HG02852 (cell line): ENCODE measurements at regions not wholly inside any gene's neighbourhood (a gene's known extent, or its start where the extent isn't known, plus 50 kb on each side); places are given as distances from the start of the nearest gene placed in this dataset.
"Not testable (repeated sequence)": the region's sequence is repeated elsewhere in the genome, so short reads cannot be mapped to it uniquely, and the experiment has no call there.

Experiments
- ATAC-seq: cut with Tn5 transposase; IDR thresholded peaks from one replicate; pipeline ENCODE4 v1.9.1; 2021; ENCODE audit warnings: mild to moderate bottlenecking, moderate library complexity; ENCODE audit not compliant: unreplicated experiment

- no peak for ATAC-seq
These were observed 128.4 kb upstream of the TMEM164 start for GRCh38 chrX:109874548-109874947.

- ATAC-seq, result no peak
These were observed 127.1 kb upstream of the TMEM164 start for GRCh38 chrX:109875831-109876230.

- no peak for ATAC-seq
These were observed 124.7 kb upstream of the TMEM164 start for GRCh38 chrX:109878236-109878635.

- ATAC-seq, result no peak
These were observed 122.9 kb upstream of the TMEM164 start for GRCh38 chrX:109879991-109880390.

GRCh38 chrX:109880629-109881028 is 122.3 kb upstream of the TMEM164 start:
- peak; percentile 93 for ATAC-seq

GRCh38 chrX:109886122-109886761 is 116.7 kb upstream of the TMEM164 start:
- no peak for ATAC-seq

- ATAC-seq, result peak; percentile 54
These were observed 113.5 kb upstream of the TMEM164 start for GRCh38 chrX:109889289-109890006.

- no peak for ATAC-seq
These were observed 112.6 kb upstream of the TMEM164 start for GRCh38 chrX:109890300-109890699.

- peak; percentile 54 for ATAC-seq
These were observed 111.9 kb upstream of the TMEM164 start for GRCh38 chrX:109890910-109891502.

- not testable (repeated sequence) for ATAC-seq
These were observed 106.9 kb upstream of the TMEM164 start for GRCh38 chrX:109896024-109896423.

GRCh38 chrX:109902665-109903064 is 100.2 kb upstream of the TMEM164 start:
- no peak for ATAC-seq

- no peak for ATAC-seq
These were observed 91.9 kb upstream of the TMEM164 start for GRCh38 chrX:109911046-109911445.

GRCh38 chrX:109912993-109913392 is 89.9 kb upstream of the TMEM164 start:
- ATAC-seq, result not testable (repeated sequence)

GRCh38 chrX:109914114-109914849 is 88.6 kb upstream of the TMEM164 start:
- ATAC-seq, result no peak

- ATAC-seq, result no peak
These were observed 84.2 kb upstream of the TMEM164 start for GRCh38 chrX:109918753-109919152.

GRCh38 chrX:109920325-109920724 is 82.6 kb upstream of the TMEM164 start:
- ATAC-seq, result no peak

GRCh38 chrX:109920868-109921267 is 82.0 kb upstream of the TMEM164 start:
- no peak for ATAC-seq

GRCh38 chrX:109922190-109922589 is 80.7 kb upstream of the TMEM164 start:
- ATAC-seq, result no peak

GRCh38 chrX:109925003-109925402 is 77.9 kb upstream of the TMEM164 start:
- not testable (repeated sequence) for ATAC-seq

GRCh38 chrX:109925656-109926055 is 77.3 kb upstream of the TMEM164 start:
- ATAC-seq, result no peak

GRCh38 chrX:109926118-109926517 is 76.8 kb upstream of the TMEM164 start:
- no peak for ATAC-seq
